Mesothelial cell of epicardium (in vitro differentiated cells): ENCODE measurements at regions not wholly inside any gene's neighbourhood (a gene's known extent, or its start where the extent isn't known, plus 50 kb on each side); places are given as distances from the start of the nearest gene placed in this dataset.
"Not testable (repeated sequence)": the region's sequence is repeated elsewhere in the genome, so short reads cannot be mapped to it uniquely, and the experiment has no call there.

Experiments used
- DNase-seq, 2 experiments: peaks; one replicate each; pipeline ENCODE4 v3.0.0; 2021; ENCODE audit warnings: low spot score in 2 of 2; ENCODE audit not compliant: unreplicated experiment in 2 of 2
- H3K27ac Mint-ChIP-seq: 2 replicates; pipeline ENCODE4 v1.8.0; 2021; ENCODE audit warnings: mixed read lengths
- H3K27me3 Mint-ChIP-seq: 2 replicates; pipeline ENCODE4 v1.8.0; 2021; ENCODE audit warnings: low read depth, mixed read lengths
- H3K36me3 Mint-ChIP-seq: 2 replicates; pipeline ENCODE4 v1.8.0; 2021; ENCODE audit warnings: mixed read lengths
- H3K4me1 Mint-ChIP-seq: 2 replicates; pipeline ENCODE4 v1.8.0; 2021; ENCODE audit warnings: mixed read lengths
- H3K4me3 Mint-ChIP-seq: 2 replicates; pipeline ENCODE4 v1.8.0; 2021; ENCODE audit warnings: mild to moderate bottlenecking, moderate library complexity, mixed read lengths
- H3K9me3 Mint-ChIP-seq: 2 replicates; pipeline ENCODE4 v1.8.0; 2021; ENCODE audit warnings: mixed read lengths
- CTCF ChIP-seq: fragments of 200-600 bp; sonication (generic); IDR thresholded peaks from one replicate; pipeline ENCODE4 v1.5.0; 2021; ENCODE audit warnings: antibody characterized with exemption; ENCODE audit not compliant: unreplicated experiment

- Mint-ChIP-seq H3K9me3 (peaks cover 52% of the 10 kb centered on the region), H3K27me3 (no peaks in the 10 kb centered on the region), H3K4me3 (no peak overlapping the region), H3K27ac (no peak overlapping the region), H3K36me3 (peaks cover 11% of the 10 kb centered on the region), H3K4me1 (no peaks in the 10 kb centered on the region)
- TF ChIP-seq CTCF: no peak
- no peak for DNase-seq
Observed at GRCh38 chr7:57651006-57651405, 201.0 kb downstream of the ZNF716 start.

DNA sequence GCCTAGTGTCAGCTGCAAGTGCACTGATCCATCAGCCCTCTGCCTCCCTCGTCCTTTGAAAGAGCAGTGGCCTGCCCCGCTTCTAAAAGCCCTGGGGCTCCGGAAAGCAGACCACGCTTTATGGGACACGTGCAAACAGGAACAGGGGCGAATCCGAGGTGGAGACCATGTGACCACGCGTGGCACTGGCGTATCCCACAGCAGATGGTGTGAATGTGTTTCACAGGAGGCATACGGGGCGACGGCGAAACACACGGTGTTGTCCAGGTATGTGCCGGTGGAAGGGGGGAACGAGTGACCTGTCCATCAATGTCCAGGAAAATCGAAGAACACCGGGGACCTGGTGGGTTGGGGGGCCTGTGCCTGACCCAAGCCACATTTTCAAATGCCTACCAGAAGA lies 201.6 kb downstream of the ZNF716 start:
- not testable (repeated sequence) for H3K27me3 Mint-ChIP-seq, DNase-seq, H3K27ac Mint-ChIP-seq, H3K4me1 Mint-ChIP-seq, H3K4me3 Mint-ChIP-seq
- Mint-ChIP-seq H3K36me3 (peaks cover 11% of the 10 kb centered on the region), H3K9me3 (peaks cover 56% of the 10 kb centered on the region)

DNA sequence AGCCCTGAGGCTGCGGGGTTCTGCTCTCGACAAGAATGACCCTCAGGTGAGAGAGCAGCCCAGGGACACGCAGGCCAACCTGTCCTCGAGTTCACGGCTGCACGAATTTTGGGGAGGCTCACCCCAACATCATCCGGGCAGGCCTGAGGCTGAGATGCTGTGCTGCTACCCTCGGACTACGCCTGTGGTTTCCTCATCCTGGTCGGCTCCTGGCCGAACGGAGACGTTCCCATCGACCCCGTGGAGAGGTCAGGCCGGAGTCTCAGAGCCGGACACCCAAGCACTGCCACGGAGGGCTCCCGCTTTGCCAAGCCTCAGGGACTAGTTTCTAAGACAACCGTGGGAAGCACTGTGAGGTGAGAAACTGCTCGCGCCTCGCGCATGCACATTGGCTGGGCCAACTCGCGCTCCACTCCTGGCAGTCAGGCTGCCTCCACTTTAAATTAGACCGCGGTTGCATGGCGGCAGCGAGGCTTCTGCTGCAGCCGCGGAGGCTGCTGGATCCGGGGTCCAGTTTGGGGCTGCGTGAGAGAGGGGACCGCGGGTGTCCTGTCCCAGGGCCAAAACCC lies 203.4 kb downstream of the ZNF716 start:
- Mint-ChIP-seq H3K36me3 (peaks cover 11% of the 10 kb centered on the region), H3K27ac (no peak overlapping the region), H3K4me1 (no peaks in the 10 kb centered on the region), H3K9me3 (peaks cover 61% of the 10 kb centered on the region), H3K27me3 (no peaks in the 10 kb centered on the region), H3K4me3 (no peak overlapping the region)
- DNase-seq: no peak
- no peak for TF ChIP-seq CTCF

DNA sequence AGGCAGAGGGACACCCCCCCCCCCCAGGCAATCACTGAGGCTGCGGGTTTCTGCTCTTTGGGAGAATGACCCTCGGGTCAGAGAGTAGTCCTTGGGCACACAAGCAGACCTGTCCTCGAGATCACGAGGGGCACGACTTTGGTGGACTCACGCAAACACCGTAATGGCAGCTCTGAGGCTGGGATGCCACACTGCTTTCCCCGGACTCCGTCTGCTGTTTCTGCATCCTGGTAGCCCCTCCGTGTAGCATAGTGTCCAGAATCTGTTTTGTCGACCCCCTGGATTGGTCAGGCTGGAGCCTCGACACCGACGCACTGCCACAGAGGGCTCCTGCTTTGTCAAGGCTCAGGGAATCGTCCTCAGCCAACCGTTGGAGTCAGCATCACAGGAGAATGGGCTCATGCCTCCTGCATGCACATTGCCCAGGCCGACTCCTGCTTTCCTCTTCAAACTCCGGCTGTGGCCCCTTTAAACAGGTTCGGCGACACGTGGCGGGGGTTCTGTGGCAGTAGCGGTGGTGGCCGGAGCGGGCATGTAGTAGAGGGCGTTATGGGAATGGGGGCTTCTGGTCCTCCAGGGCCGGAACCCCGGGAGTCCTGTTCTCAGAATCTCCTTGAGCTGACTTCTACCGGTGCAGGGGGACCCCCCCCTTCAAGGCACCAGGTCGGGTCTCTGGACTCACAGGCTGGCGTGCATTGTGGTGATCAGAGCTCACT lies 205.3 kb downstream of the ZNF716 start:
- not testable (repeated sequence) for H3K36me3 Mint-ChIP-seq, H3K4me3 Mint-ChIP-seq, H3K27ac Mint-ChIP-seq, H3K27me3 Mint-ChIP-seq, DNase-seq, H3K4me1 Mint-ChIP-seq
- H3K9me3 Mint-ChIP-seq: peaks cover 64% of the 10 kb centered on the region

DNA sequence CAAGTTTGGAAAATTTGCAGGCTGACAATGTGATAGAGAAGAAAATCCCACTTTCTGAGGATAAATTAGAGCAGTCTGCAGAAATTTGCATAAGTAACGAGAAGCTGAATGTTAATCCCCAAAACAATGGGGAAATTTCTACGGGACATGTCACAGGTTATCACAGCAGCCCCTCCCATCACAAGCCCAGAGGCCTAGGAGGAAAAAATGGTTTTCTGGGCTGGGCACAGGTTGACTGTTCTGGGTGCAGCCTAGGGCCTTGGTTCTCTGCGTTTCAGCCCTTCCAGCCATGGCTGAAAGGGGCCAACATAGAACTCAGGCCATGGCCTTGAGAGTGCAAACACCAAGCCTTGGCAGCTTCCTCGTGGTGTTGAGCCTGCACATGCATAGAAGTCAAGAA lies 209.2 kb downstream of the ZNF716 start:
- H3K36me3 Mint-ChIP-seq, H3K4me3 Mint-ChIP-seq, H3K27ac Mint-ChIP-seq, DNase-seq, H3K4me1 Mint-ChIP-seq, H3K27me3 Mint-ChIP-seq: not testable (repeated sequence)
- peaks cover 54% of the 10 kb centered on the region for H3K9me3 Mint-ChIP-seq

DNA sequence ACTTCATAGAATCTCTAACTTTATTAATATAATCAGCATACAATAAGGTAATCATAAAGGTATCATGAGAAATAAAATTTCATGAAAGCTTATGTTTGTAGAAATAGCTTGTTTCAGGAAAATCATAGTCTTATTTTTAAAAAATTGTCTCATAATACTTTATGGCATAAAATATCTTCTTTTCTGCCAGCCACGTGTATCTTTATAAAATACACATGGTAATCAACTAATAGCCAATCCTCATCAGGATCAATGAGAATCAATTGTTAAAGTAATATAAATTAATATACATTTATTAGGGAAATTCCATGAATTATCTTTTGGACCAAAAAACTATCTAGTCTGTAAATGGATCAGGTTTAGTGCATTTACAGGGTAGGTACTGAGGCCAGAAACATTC lies 227.0 kb downstream of the ZNF716 start:
- not testable (repeated sequence) for DNase-seq, H3K27ac Mint-ChIP-seq, H3K4me3 Mint-ChIP-seq, H3K36me3 Mint-ChIP-seq, H3K27me3 Mint-ChIP-seq, H3K4me1 Mint-ChIP-seq
- H3K9me3 Mint-ChIP-seq: peaks cover 55% of the 10 kb centered on the region

DNA sequence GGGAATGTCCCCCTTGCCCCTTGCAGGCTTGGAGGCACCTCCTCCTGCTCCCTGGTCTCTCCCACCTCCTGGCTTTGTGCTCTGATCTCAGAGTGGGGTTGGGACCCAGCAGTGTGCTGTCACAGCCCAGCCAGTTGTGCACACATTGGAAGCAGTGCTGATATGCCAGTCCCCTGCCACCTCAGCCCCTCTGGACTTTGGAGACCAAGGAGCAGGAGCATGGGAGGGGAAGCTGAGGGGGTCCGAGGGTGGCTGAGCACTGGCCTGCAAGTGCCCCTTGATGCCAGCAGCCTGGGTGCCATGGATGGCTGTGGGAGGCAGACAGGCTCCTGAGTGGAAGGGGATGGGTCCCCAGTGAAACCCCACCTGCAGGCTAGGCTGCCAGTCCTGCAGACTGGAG lies 235.4 kb downstream of the ZNF716 start:
- H3K27ac Mint-ChIP-seq: no peak overlapping the region
- no peak for DNase-seq
- no peaks in the 10 kb centered on the region for H3K4me1 Mint-ChIP-seq
- H3K27me3 Mint-ChIP-seq: no peaks in the 10 kb centered on the region
- H3K4me3 Mint-ChIP-seq: no peak overlapping the region
- H3K9me3 Mint-ChIP-seq: peaks cover 53% of the 10 kb centered on the region
- H3K36me3 Mint-ChIP-seq: no peaks in the 10 kb centered on the region
- no peak for TF ChIP-seq CTCF
